Psoas muscle (tissue), 7 donors: ENCODE measurements at regions not wholly inside any gene's neighbourhood (a gene's known extent, or its start where the extent isn't known, plus 50 kb on each side); places are given as distances from the start of the nearest gene placed in this dataset.

ENCODE experiments used
- ATAC-seq, 4 donors: fragments of 200-7000 bp; cut with Tn5 transposase; one replicate each; pipeline ENCODE4 v1.9.1; 2020; ENCODE audit warnings: moderate library complexity in 3 of 4, mild to moderate bottlenecking in 2 of 4
- DNase-seq, 2 donors: peaks; one replicate each; pipeline ENCODE4 v3.0.0-alpha.2; 2020
- H3K27ac ChIP-seq: fragments of 200-600 bp; one replicate; pipeline ENCODE4 v1.8.0; 2022
- H3K27me3 ChIP-seq, 3 donors: fragments of 200-600 bp in 1 of 3; one replicate each; pipeline versions ENCODE4 v1.6.1 to v1.8.0; 2013 to 2022; ENCODE audit warnings: low read length in 2 of 3, mild to moderate bottlenecking in 2 of 3, moderate library complexity in 1 of 3; ENCODE audit not compliant: insufficient read depth in 3 of 3
- H3K36me3 ChIP-seq, 2 donors: fragments of 200-600 bp in 1 of 2; one replicate each; pipeline versions ENCODE4 v1.6.1 to v1.8.0; 2013 to 2022; ENCODE audit warnings: low read depth in 1 of 2, mild to moderate bottlenecking in 1 of 2, moderate library complexity in 1 of 2; ENCODE audit not compliant: insufficient read depth in 1 of 2
- H3K4me1 ChIP-seq: fragments of 200-600 bp; one replicate; pipeline ENCODE4 v1.8.0; 2022
- H3K4me3 ChIP-seq: fragments of 200-600 bp; one replicate; pipeline ENCODE4 v1.8.0; 2022; ENCODE audit warnings: mild to moderate bottlenecking
- H3K9me3 ChIP-seq: fragments of 200-600 bp; one replicate; pipeline ENCODE4 v1.8.0; 2022
- WGBS, 3 donors: extraction: QIAGEN DNeasy Blood & Tissue Kit; methylation state at CpG; one replicate each; pipeline versions ENCODE4 v1.1.6 to v1.1.7; 2013; 5-methylcytosine and 5-hydroxymethylcytosine counted together
- intact Hi-C, 2 donors: fragments of 100-400 bp; cut with DNase I; formaldehyde crosslinking; loops; one replicate each; pipeline versions ENCODE4 v1.11.0 to v1.14.2; 2022
- TF ChIP-seq, protein P1 (sequence below): fragments of 200-600 bp; IDR thresholded peaks from one replicate; pipeline ENCODE4 v1.8.0; 2022; ENCODE audit warnings: antibody characterized with exemption
- donor health status: healthy with polysubstance abuse.
- donor health status: DM: no; HTN: no; CAD: no; lungs with moderate emphysema.
- donor health status: Bipolar disorder and iron deficiency.
- donor health status: healthy.
- donor health status: DM: yes; HTN: yes; CAD: no.
- donor health status: DM: no; HTN: no; CAD: no.
- donor health status: DM: yes; HTN: yes; CAD: no.

DNA sequence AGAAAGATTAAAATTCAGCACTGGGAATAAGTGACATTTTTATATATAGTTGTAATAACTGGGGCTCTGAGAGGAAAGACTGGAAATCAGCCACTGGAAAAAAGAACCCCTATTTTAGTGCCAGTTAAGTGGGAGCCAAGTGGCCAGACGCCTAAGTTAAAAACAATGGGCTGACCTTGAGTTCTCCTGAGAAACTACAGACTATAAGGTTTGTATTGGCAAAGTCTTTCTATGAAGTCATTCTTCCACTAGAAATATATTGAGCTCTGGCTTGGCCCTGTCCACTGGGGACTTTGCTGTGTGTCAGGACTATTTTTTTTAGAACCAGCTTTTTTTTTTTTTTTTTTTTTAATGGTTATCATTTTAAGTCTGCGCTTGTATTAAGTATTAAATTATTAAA lies 210.6 kb upstream of the FZD8 start:
- H3K27ac ChIP-seq, result no peak overlapping the region
- TF ChIP-seq, protein P1, sequence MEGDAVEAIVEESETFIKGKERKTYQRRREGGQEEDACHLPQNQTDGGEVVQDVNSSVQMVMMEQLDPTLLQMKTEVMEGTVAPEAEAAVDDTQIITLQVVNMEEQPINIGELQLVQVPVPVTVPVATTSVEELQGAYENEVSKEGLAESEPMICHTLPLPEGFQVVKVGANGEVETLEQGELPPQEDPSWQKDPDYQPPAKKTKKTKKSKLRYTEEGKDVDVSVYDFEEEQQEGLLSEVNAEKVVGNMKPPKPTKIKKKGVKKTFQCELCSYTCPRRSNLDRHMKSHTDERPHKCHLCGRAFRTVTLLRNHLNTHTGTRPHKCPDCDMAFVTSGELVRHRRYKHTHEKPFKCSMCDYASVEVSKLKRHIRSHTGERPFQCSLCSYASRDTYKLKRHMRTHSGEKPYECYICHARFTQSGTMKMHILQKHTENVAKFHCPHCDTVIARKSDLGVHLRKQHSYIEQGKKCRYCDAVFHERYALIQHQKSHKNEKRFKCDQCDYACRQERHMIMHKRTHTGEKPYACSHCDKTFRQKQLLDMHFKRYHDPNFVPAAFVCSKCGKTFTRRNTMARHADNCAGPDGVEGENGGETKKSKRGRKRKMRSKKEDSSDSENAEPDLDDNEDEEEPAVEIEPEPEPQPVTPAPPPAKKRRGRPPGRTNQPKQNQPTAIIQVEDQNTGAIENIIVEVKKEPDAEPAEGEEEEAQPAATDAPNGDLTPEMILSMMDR, result no peak
- H3K4me3 ChIP-seq, result no peak overlapping the region
- 57 to 66% (median 59%) methylated on average over 2 of the region's 2 CpGs for WGBS, 3 donors
- ATAC-seq (no peak), DNase-seq (no peak)
- no peaks in the 10 kb centered on the region for H3K36me3 ChIP-seq
- intact Hi-C loops, result no loop called here
- no peaks in the 10 kb centered on the region for H3K4me1 ChIP-seq
- no peaks in the 10 kb centered on the region for H3K27me3 ChIP-seq
- H3K9me3 ChIP-seq, result no peaks in the 10 kb centered on the region

- WGBS, 3 donors, result 54 to 56% (median 55%) methylated on average over 5 of the region's 5 CpGs
- no peak overlapping the region for H3K27ac ChIP-seq
- H3K4me3 ChIP-seq, result no peak overlapping the region
- H3K9me3 ChIP-seq, result no peaks in the 10 kb centered on the region
- ATAC-seq (no peak), DNase-seq (no peak)
- no peaks in the 10 kb centered on the region for H3K4me1 ChIP-seq
- intact Hi-C loops, result no loop called here
- TF ChIP-seq, protein P1, result no peak
- H3K27me3 ChIP-seq, result no peaks in the 10 kb centered on the region
- H3K36me3 ChIP-seq, result no peaks in the 10 kb centered on the region
Measured at GRCh38 chr10:35848412-35848811, 206.3 kb upstream of the FZD8 start.

DNA sequence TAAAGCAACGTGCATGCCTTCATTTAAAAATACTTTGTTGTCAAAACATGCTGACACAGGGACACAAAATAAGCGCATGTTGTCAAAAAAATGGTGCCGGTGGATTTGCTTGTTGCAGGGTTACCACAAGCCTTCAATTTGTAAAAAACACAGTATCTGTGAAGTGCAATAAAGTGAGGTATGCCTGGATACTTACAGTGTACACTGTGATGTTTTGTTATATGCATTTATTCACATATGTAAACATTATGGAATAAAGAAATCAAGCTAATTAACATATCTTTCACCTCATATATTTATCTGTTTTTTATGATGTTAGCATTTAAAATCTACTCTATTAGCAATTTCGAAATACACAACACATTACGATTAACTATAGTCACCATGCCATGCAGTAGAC lies 202.6 kb upstream of the FZD8 start:
- ATAC-seq, result no peak
- no peak overlapping the region for H3K27ac ChIP-seq
- no peaks in the 10 kb centered on the region for H3K36me3 ChIP-seq
- H3K9me3 ChIP-seq, result peaks cover 6% of the 10 kb centered on the region
- intact Hi-C loops, result no loop called here
- no peak overlapping the region for H3K4me3 ChIP-seq
- H3K27me3 ChIP-seq, result no peaks in the 10 kb centered on the region
- 86 to 91% (median 89%) methylated on average over 5 of the region's 5 CpGs for WGBS, 3 donors
- no peaks in the 10 kb centered on the region for H3K4me1 ChIP-seq
- TF ChIP-seq, protein P1, result no peak
- DNase-seq, result no peak

DNA sequence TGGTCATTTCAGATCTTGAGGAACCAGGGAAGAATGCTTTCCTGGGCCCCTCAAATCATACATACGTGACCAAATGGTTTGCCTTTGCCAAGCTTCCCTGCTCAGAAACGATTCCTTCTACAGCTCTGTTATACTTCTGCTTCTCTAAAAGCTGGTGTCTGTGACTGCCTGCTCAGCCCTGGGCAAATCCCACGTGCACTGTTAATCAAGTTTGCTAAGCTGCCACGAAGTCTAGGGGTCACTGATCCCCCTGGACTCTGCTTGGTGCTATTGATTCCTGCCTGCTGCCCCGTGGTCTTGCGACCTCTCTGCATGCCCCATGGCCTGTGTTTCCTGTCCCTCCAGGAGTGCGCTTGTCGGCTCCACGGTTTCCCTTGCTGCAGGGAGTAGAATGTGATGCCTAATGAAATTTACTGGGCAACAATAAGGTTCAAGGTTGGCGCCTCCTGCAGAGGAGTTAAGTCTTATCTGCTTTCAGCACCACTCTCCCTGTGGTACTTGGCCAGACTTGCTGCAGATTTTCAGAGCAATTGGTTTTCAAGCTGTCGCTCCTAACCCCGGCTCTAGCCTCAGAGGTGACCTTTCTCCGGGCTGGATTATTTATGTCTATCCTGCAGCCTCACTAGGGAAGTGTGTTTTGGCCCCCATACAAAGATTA lies 201.6 kb upstream of the FZD8 start:
- DNase-seq, result peak in 1 of 2 donors; percentile 39
- intact Hi-C loops, result no loop called here
- 39 to 43% (median 41%) methylated on average over 13 of the region's 13 CpGs for WGBS, 3 donors
- TF ChIP-seq, protein P1, result no peak
- H3K9me3 ChIP-seq, result peaks cover 6% of the 10 kb centered on the region
- H3K27me3 ChIP-seq, result no peaks in the 10 kb centered on the region
- no peaks in the 10 kb centered on the region for H3K4me1 ChIP-seq
- no peaks in the 10 kb centered on the region for H3K36me3 ChIP-seq
- ATAC-seq, result peak in 1 of 4 donors; percentile 25
- H3K27ac ChIP-seq, result no peak overlapping the region
- no peak overlapping the region for H3K4me3 ChIP-seq

- intact Hi-C loops, result no loop called here
- H3K4me3 ChIP-seq, result no peak overlapping the region
- DNase-seq (no peak), ATAC-seq (no peak)
- H3K36me3 ChIP-seq, result no peaks in the 10 kb centered on the region
- TF ChIP-seq, protein P1, result no peak
- no peaks in the 10 kb centered on the region for H3K4me1 ChIP-seq
- peaks cover 6% of the 10 kb centered on the region for H3K9me3 ChIP-seq
- no peaks in the 10 kb centered on the region for H3K27me3 ChIP-seq
- no peak overlapping the region for H3K27ac ChIP-seq
- WGBS, 3 donors, result 68 to 75% (median 71%) methylated on average over 2 of the region's 2 CpGs
Measured at GRCh38 chr10:35838054-35838453, 196.0 kb upstream of the FZD8 start.
